Lung (tissue), 11 donors: ENCODE measurements at regions not wholly inside any gene's neighbourhood (a gene's known extent, or its start where the extent isn't known, plus 50 kb on each side); places are given as distances from the start of the nearest gene placed in this dataset.

Source experiments
- ATAC-seq: fragments of 200-7000 bp; cut with Tn5 transposase; one replicate; pipeline ENCODE4 v1.9.1; 2020; ENCODE audit warnings: moderate number of reproducible peaks; ENCODE audit not compliant: insufficient read depth, low FRiP score
- DNase-seq, 3 donors: peaks; one replicate each; pipeline ENCODE4 v3.0.0-alpha.2; 2013 to 2017
- H3K27ac ChIP-seq, 2 donors: one replicate each; pipeline ENCODE4 v1.5.1; 2013; ENCODE audit warnings: mild to moderate bottlenecking in 2 of 2, moderate library complexity in 2 of 2, control low read depth in 1 of 2, inconsistent platforms in 1 of 2, low read depth in 1 of 2, low read length in 1 of 2
- H3K27me3 ChIP-seq, 3 donors: one replicate each; pipeline ENCODE4 v1.5.1; 2013; ENCODE audit warnings: low read length in 2 of 3; ENCODE audit not compliant: control insufficient read depth in 3 of 3, insufficient read depth in 3 of 3
- H3K36me3 ChIP-seq, 4 donors: one replicate each; pipeline ENCODE4 v1.5.1; 2013; ENCODE audit warnings: low read length in 4 of 4, mild to moderate bottlenecking in 1 of 4, moderate library complexity in 1 of 4; ENCODE audit not compliant: control insufficient read depth in 4 of 4, insufficient read depth in 4 of 4
- H3K4me1 ChIP-seq, 5 donors: one replicate each; pipeline ENCODE4 v1.5.1; 2013; ENCODE audit warnings: low read length in 5 of 5, mild to moderate bottlenecking in 2 of 5, moderate library complexity in 1 of 5; ENCODE audit not compliant: control insufficient read depth in 5 of 5, insufficient read depth in 5 of 5
- H3K4me3 ChIP-seq: one replicate; pipeline ENCODE4 v1.5.1; 2013; ENCODE audit warnings: mild to moderate bottlenecking, control low read depth, moderate library complexity
- H3K9ac ChIP-seq, 2 donors: one replicate each; pipeline ENCODE4 v1.5.1; 2013; ENCODE audit warnings: low read length in 2 of 2, control low read depth in 1 of 2; ENCODE audit not compliant: insufficient read depth in 1 of 2
- H3K9me3 ChIP-seq, 4 donors: one replicate each; pipeline ENCODE4 v1.5.1; 2013; ENCODE audit warnings: low read length in 3 of 4, mild to moderate bottlenecking in 1 of 4, moderate library complexity in 1 of 4; ENCODE audit not compliant: control insufficient read depth in 4 of 4, insufficient read depth in 3 of 4
- WGBS, 2 donors: extraction: QIAGEN DNeasy Blood & Tissue Kit; methylation state at CpG; one replicate each; pipeline ENCODE4 v1.1.7; 2013; 5-methylcytosine and 5-hydroxymethylcytosine counted together
- TF ChIP-seq, protein P1 (sequence below): IDR thresholded peaks from 2 replicates; pipeline ENCODE4 v1.5.1; 2012; ENCODE audit warnings: mild to moderate bottlenecking; ENCODE audit errors: control extremely low read depth, extremely low read depth
- donor health status: control.
- donor health status: control.
- donor health status: Bipolar disorder and iron deficiency.
- donor health status: healthy.
- donor health status: DM: yes; HTN: yes; CAD: no.

DNA sequence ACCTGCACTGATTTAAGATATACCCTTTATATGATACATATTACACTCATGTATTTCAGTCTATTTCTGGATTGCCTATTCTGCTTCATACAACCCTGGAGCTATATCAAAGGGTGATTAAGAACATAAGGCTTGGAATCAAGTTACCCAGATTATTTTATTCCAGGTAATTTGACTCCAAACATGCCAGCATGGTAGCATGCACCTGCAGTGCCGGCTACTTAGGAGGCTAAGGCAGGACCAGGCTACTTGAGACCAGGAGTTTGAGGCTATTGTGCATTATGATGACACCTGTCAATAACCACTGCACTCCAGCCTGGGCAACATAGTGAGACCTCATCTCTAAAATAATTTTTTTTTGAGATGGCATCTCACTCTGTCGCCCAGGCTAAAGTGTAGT, 50.4 kb upstream of the NEO1 start:
- Histone ChIP-seq H3K4me3 (no peak overlapping the region), H3K4me1 (peaks cover 0 to 10% (median 0%) of the 10 kb centered on the region in 5 donors), H3K9me3 (no peaks in the 10 kb centered on the region), H3K36me3 (no peaks in the 10 kb centered on the region), H3K27me3 (no peaks in the 10 kb centered on the region), H3K27ac (no peak overlapping the region), H3K9ac (no peak overlapping the region)
- TF ChIP-seq, protein P1, sequence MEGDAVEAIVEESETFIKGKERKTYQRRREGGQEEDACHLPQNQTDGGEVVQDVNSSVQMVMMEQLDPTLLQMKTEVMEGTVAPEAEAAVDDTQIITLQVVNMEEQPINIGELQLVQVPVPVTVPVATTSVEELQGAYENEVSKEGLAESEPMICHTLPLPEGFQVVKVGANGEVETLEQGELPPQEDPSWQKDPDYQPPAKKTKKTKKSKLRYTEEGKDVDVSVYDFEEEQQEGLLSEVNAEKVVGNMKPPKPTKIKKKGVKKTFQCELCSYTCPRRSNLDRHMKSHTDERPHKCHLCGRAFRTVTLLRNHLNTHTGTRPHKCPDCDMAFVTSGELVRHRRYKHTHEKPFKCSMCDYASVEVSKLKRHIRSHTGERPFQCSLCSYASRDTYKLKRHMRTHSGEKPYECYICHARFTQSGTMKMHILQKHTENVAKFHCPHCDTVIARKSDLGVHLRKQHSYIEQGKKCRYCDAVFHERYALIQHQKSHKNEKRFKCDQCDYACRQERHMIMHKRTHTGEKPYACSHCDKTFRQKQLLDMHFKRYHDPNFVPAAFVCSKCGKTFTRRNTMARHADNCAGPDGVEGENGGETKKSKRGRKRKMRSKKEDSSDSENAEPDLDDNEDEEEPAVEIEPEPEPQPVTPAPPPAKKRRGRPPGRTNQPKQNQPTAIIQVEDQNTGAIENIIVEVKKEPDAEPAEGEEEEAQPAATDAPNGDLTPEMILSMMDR: no peak
- no peak for DNase-seq
- 88 to 93% methylated on average over 2 of the region's 2 CpGs for WGBS, 2 donors
- no peak for ATAC-seq

DNA sequence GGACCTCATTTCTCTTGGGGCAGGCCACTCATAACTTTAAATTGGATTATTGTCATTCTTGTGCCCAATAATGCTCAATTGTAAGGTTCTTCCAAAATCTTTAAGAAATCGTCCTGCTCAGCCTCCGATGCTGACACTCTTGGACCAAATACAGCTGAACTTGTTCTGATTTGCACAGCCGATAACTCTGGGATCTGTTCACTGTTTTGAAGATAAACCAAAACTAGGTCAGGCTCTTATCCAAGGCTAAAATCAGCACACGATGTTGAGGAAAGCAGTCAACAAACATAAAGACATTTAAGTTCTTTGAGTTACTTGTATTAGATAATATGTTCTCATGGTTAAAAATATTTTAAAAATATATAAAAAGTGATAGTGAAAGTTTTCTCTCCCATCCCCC, 52.0 kb upstream of the NEO1 start:
- H3K4me3 ChIP-seq: no peak overlapping the region
- WGBS, 2 donors: 68 to 87% methylated on average over 4 of the region's 4 CpGs
- no peaks in the 10 kb centered on the region for H3K27me3 ChIP-seq
- H3K4me1 ChIP-seq: peaks cover 0 to 22% (median 0%) of the 10 kb centered on the region in 5 donors
- ATAC-seq (no peak), DNase-seq (no peak)
- H3K9ac ChIP-seq: no peak overlapping the region
- TF ChIP-seq, protein P1: no peak
- no peaks in the 10 kb centered on the region for H3K36me3 ChIP-seq
- H3K9me3 ChIP-seq: no peaks in the 10 kb centered on the region
- no peak overlapping the region for H3K27ac ChIP-seq

DNA sequence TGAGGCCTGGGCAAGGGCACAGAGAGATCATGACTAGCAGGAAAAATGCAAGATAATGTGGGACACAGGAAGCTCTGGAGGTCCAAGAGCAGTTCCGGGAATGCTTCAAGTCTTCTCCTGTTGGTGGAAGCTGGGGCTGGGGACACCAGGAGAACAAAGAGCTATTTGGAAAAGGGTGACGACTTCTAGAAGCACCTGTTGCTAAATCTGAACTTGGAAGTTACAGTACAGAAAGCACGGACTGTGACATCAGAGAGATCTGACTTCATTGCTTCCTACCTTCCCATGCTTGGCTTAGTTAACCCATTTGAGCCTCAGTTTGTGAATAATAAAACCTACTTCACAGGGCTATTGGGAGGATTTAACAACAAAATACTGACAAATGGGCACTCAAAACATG, 52.7 kb upstream of the NEO1 start:
- Histone ChIP-seq H3K27me3 (no peaks in the 10 kb centered on the region), H3K27ac (no peak overlapping the region), H3K9me3 (no peaks in the 10 kb centered on the region), H3K36me3 (no peaks in the 10 kb centered on the region), H3K4me3 (no peak overlapping the region), H3K9ac (no peak overlapping the region), H3K4me1 (peaks cover 0 to 29% (median 0%) of the 10 kb centered on the region in 5 donors)
- TF ChIP-seq, protein P1: no peak
- 87 to 89% methylated on average over 3 of the region's 3 CpGs for WGBS, 2 donors
- DNase-seq (no peak), ATAC-seq (no peak)
